GM12878 (cell line): ENCODE measurements at regions not wholly inside any gene's neighbourhood (a gene's known extent, or its start where the extent isn't known, plus 50 kb on each side); places are given as distances from the start of the nearest gene placed in this dataset.

Experiments used
- ATAC-seq: fragments of 200-7000 bp; cut with Tn5 transposase; 3 replicates; pipeline ENCODE4 v1.9.1; 2020; ENCODE audit warnings: mild to moderate bottlenecking, moderate library complexity
- BruUV-seq: library from RNA; stranded (reverse); fragments of 400-500 nt; replicated peaks from 2 replicates; lab custom pipeline; 2021; lab: Mats Ljungman, UMichigan
- CTCF ChIA-PET: fragments of 300-600 bp; sonication (Branson Sonifier 250); formaldehyde crosslinking; extraction: SDS; loops from one replicate; lab custom pipeline; 2021; ENCODE audit warnings: inconsistent platforms; lab: Yijun Ruan, JAX
- POLR2A ChIA-PET: fragments of 350-600 bp; formaldehyde crosslinking; extraction: SDS; loops from one replicate; lab custom pipeline; 2021; ENCODE audit warnings: inconsistent platforms; lab: Charles Lee
- RAD21 ChIA-PET: fragments of 300-600 bp; sonication (Branson Sonifier 250); formaldehyde crosslinking; loops from one replicate; lab custom pipeline; 2023; ENCODE audit warnings: antibody characterized with exemption; ENCODE audit not compliant: unreplicated experiment; lab: Charles Lee
- SMC1A ChIA-PET: fragments of 300-600 bp; sonication (Branson Sonifier 250); formaldehyde crosslinking; loops from one replicate; lab custom pipeline; 2023; ENCODE audit not compliant: unreplicated experiment, uncharacterized antibody; lab: Charles Lee
- DNase-seq: peaks from one replicate; pipeline ENCODE4 v3.0.0-alpha.2; 2011; ENCODE audit warnings: low read depth, low spot score
- FAIRE-seq: peaks from 3 replicates; lab custom pipeline; 2011; peaks lifted over from hg19 to GRCh38; lab: Jason Lieb, UNC
- H2AFZ ChIP-seq: 2 replicates; pipeline ENCODE4 v1.6.0; 2011; ENCODE audit warnings: low read depth, low read length, control low read depth; ENCODE audit not compliant: control insufficient read depth
- H3K27ac ChIP-seq: 2 replicates; pipeline ENCODE4 v1.5.1; 2011; ENCODE audit warnings: control low read depth; ENCODE audit not compliant: control insufficient read depth, insufficient read depth
- H3K27me3 ChIP-seq, 2 experiments: replicated peaks in 1 of 2; 2 replicates each; pipeline versions ENCODE4 v1.6.0 to v1.6.1; 2011; ENCODE audit warnings: low read length in 1 of 2; ENCODE audit not compliant: control insufficient read depth in 2 of 2, insufficient read depth in 2 of 2
- H3K36me3 ChIP-seq, 2 experiments: 2 replicates each; pipeline ENCODE4 v1.5.1; 2011; ENCODE audit warnings: low read length in 1 of 2; ENCODE audit not compliant: control insufficient read depth in 2 of 2, insufficient read depth in 2 of 2
- H3K4me1 ChIP-seq: 2 replicates; pipeline ENCODE4 v1.6.1; 2011; ENCODE audit warnings: mild to moderate bottlenecking, low read length, moderate library complexity, mixed read lengths; ENCODE audit not compliant: control insufficient read depth, insufficient read depth
- H3K4me2 ChIP-seq: 2 replicates; pipeline ENCODE4 v1.6.0; 2011; ENCODE audit warnings: control low read depth; ENCODE audit not compliant: control insufficient read depth, insufficient read depth
- H3K4me3 ChIP-seq: fragments of 200-600 bp; sonication (generic); 2 replicates; pipeline ENCODE4 v1.5.1; 2016
- H3K79me2 ChIP-seq: 2 replicates; pipeline ENCODE4 v1.6.0; 2011; ENCODE audit warnings: low read length; ENCODE audit not compliant: control insufficient read depth, insufficient read depth
- H3K9ac ChIP-seq: 2 replicates; pipeline ENCODE4 v1.8.0; 2011; ENCODE audit warnings: low read length, control low read depth, mixed read lengths; ENCODE audit not compliant: control insufficient read depth, insufficient read depth
- H3K9me3 ChIP-seq: replicated peaks from 3 replicates; pipeline ENCODE4 v1.5.1; 2011; ENCODE audit warnings: mild to moderate bottlenecking, low read length; ENCODE audit not compliant: control insufficient read depth, insufficient read depth
- H4K20me1 ChIP-seq: 2 replicates; pipeline ENCODE4 v1.6.0; 2011; ENCODE audit not compliant: control insufficient read depth, insufficient read depth
- BMI1 ChIP-seq: fragments of 450-650 bp; IDR thresholded peaks from 2 replicates; pipeline ENCODE4 v1.6.1; 2016; ENCODE audit warnings: mild to moderate bottlenecking, moderate library complexity, borderline replicate concordance
- CBFB ChIP-seq: IDR thresholded peaks from 2 replicates; pipeline ENCODE4 v1.6.1; 2016; ENCODE audit warnings: antibody characterized with exemption, low read depth
- CTCF ChIP-seq, 3 experiments: IDR thresholded peaks in 2 of 3; conservative IDR thresholded peaks in 1 of 3; 2 replicates each; pipeline ENCODE4 v1.5.1; 2011; ENCODE audit warnings: low read depth in 3 of 3, low read length in 3 of 3, mild to moderate bottlenecking in 3 of 3, control low read depth in 2 of 3, moderate library complexity in 2 of 3, inconsistent platforms in 1 of 3, mixed read lengths in 1 of 3; ENCODE audit not compliant: control insufficient read depth in 2 of 3, insufficient read depth in 1 of 3; ENCODE audit errors: extremely low read depth in 1 of 3
- HDAC6 ChIP-seq: fragments of 200-600 bp; sonication (generic); IDR thresholded peaks from one replicate; pipeline ENCODE4 v1.8.0; 2017; ENCODE audit warnings: antibody characterized with exemption; ENCODE audit not compliant: unreplicated experiment
- KDM1A ChIP-seq: fragments of 200-600 bp; sonication (generic); IDR thresholded peaks from 2 replicates; pipeline ENCODE4 v1.6.1; 2016; ENCODE audit warnings: borderline replicate concordance
- MAX ChIP-seq: IDR thresholded peaks from 2 replicates; pipeline ENCODE4 v1.6.1; 2012; ENCODE audit warnings: low read depth, low read length, improper control_type of control experiment
- MEF2A ChIP-seq: IDR thresholded peaks from 2 replicates; pipeline ENCODE4 v1.6.1; 2011; ENCODE audit warnings: low read depth, mild to moderate bottlenecking, low read length, moderate library complexity; ENCODE audit not compliant: insufficient read depth
- NFYB ChIP-seq: IDR thresholded peaks from 2 replicates; pipeline ENCODE4 v1.6.1; 2011; ENCODE audit warnings: low read depth, mild to moderate bottlenecking, low read length, improper control_type of control experiment, moderate library complexity; ENCODE audit not compliant: insufficient read depth
- NR2C1 ChIP-seq: fragments of 450-650 bp; IDR thresholded peaks from 2 replicates; pipeline ENCODE4 v1.6.1; 2017; ENCODE audit warnings: antibody characterized with exemption, mild to moderate bottlenecking, moderate library complexity
- PRDM15 ChIP-seq: fragments of 450-650 bp; formaldehyde crosslinking; IDR thresholded peaks from 2 replicates; pipeline ENCODE4 v1.4.0; 2020; ENCODE audit warnings: mild to moderate bottlenecking, moderate library complexity
- RFX5 ChIP-seq: IDR thresholded peaks from 2 replicates; pipeline ENCODE4 v1.6.1; 2011; ENCODE audit warnings: low read depth, low read length, improper control_type of control experiment
- ZBED1 ChIP-seq: IDR thresholded peaks from 2 replicates; pipeline ENCODE4 v1.6.1; 2016; ENCODE audit warnings: borderline replicate concordance
- ZBTB11 ChIP-seq: fragments of 450-650 bp; formaldehyde crosslinking; IDR thresholded peaks from 2 replicates; pipeline ENCODE4 v1.5.0; 2022; ENCODE audit warnings: mild to moderate bottlenecking, missing genetic modification characterization
- ZNF274 ChIP-seq: IDR thresholded peaks from one replicate; pipeline ENCODE4 v1.8.0; 2011; ENCODE audit not compliant: insufficient read length, insufficient read depth
- WGBS: methylation state at CpG from one replicate; pipeline ENCODE4 v1.1.6; 2016; ENCODE audit warnings: low lambda C conversion rate; ENCODE audit not compliant: insufficient replicate concordance, insufficient coverage; ENCODE audit errors: missing lambda C conversion rate; 5-methylcytosine and 5-hydroxymethylcytosine counted together
- in situ Hi-C: fragments of 300-500 bp; cut with MboI; formaldehyde crosslinking; loops from 9 replicates; pipeline ENCODE4 v1.14.3; 2018; ENCODE audit warnings: mixed read lengths
- intact Hi-C: fragments of 100-400 bp; cut with micrococcal nuclease; formaldehyde crosslinking; loops from one replicate; pipeline ENCODE4 v1.14.2; 2022; ENCODE audit not compliant: unreplicated experiment

GRCh38 chr17:5708344-5708743 is 124.0 kb upstream of the NLRP1 start (continued):
- TF ChIP-seq ZNF274 (no peak), HDAC6 (no peak), ZBTB11 (CRISPR knock-in tag) (no peak), CTCF (IDR thresholded peaks at IDR 0.05 in 2 of 3, conservative IDR thresholded peaks at IDR 0.05 in 1 of 3; ENCODE audit: control insufficient read depth in 2 of 3, extremely low read depth in 1 of 3, insufficient read depth in 1 of 3, low read depth in 3 of 3, low read length in 3 of 3) (no peak), MEF2A (no peak)

GRCh38 chr17:5711344-5711743 is 127.0 kb upstream of the NLRP1 start:
- Histone ChIP-seq H3K9ac (no peak overlapping the region), H4K20me1 (no peaks in the 10 kb centered on the region), H3K27me3 (peaks cover 2 to 4% of the 10 kb centered on the region in 2 experiments; a peak in 3 of 4 replicates), H3K4me2 (no peak overlapping the region), H3K4me3 (no peak overlapping the region), H3K36me3 (no peaks in the 10 kb centered on the region), H2AFZ (no peak overlapping the region), H3K4me1 (no peaks in the 10 kb centered on the region), H3K79me2 (no peaks in the 10 kb centered on the region), H3K9me3 (no peaks in the 10 kb centered on the region; the same call in 2 of the 3 replicates), H3K27ac (no peak overlapping the region)
- CTCF ChIA-PET, result interaction anchor here (1.1 kb wide), 1 partner anchor 119 kb away, joined by 8 read pairs; no protein-coding TSS in a partner anchor
- RAD21 ChIA-PET, result no interaction called here
- no peak for DNase-seq
- 28% methylated on average over 8 of the region's 8 CpGs for WGBS
- no peak for ATAC-seq
- in situ Hi-C loops, result loop anchor here (25.0 kb wide), 1 partner anchor 701 kb away; no protein-coding TSS in a partner anchor
- POLR2A ChIA-PET, result no interaction called here
- SMC1A ChIA-PET, result no interaction called here
- FAIRE-seq, result no peak
- no TSS peak for BruUV-seq
- intact Hi-C loops, result no loop called here
- no peak for TF ChIP-seq MAX
- no peak for TF ChIP-seq KDM1A
- TF ChIP-seq NR2C1, result no peak
- no peak for TF ChIP-seq CBFB
- no peak for TF ChIP-seq RFX5
- TF ChIP-seq BMI1, result no peak
- TF ChIP-seq ZBED1, result no peak
- no peak for TF ChIP-seq HDAC6
- no peak for TF ChIP-seq PRDM15
- TF ChIP-seq NFYB, result no peak
